Medulla oblongata (tissue), 1 donor: ENCODE measurements at regions not wholly inside any gene's neighbourhood (a gene's known extent, or its start where the extent isn't known, plus 50 kb on each side); places are given as distances from the start of the nearest gene placed in this dataset.
"Not testable (repeated sequence)": the region's sequence is repeated elsewhere in the genome, so short reads cannot be mapped to it uniquely, and the experiment has no call there.

ENCODE experiments used
- DNase-seq: peaks from one replicate; pipeline ENCODE4 v3.0.0-alpha.2; 2015; ENCODE audit errors: extremely low spot score

GRCh38 chr5:68115584-68115983 lies 100.0 kb upstream of the PIK3R1 start:
- no peak for DNase-seq

- no peak for DNase-seq
These were observed 101.0 kb upstream of the PIK3R1 start for GRCh38 chr5:68114378-68115040.

GRCh38 chr5:68112658-68113057 lies 102.9 kb upstream of the PIK3R1 start:
- no peak for DNase-seq

- DNase-seq, result no peak
These were observed 104.7 kb upstream of the PIK3R1 start for GRCh38 chr5:68110894-68111293.

GRCh38 chr5:68110264-68110663 lies 105.3 kb upstream of the PIK3R1 start:
- no peak for DNase-seq

GRCh38 chr5:68104217-68104616 lies 111.3 kb upstream of the PIK3R1 start:
- not testable (repeated sequence) for DNase-seq

GRCh38 chr5:68103297-68103696 lies 112.3 kb upstream of the PIK3R1 start:
- DNase-seq, result not testable (repeated sequence)

GRCh38 chr5:68099327-68099726 lies 116.2 kb upstream of the PIK3R1 start:
- no peak for DNase-seq

- no peak for DNase-seq
These were observed 121.9 kb upstream of the PIK3R1 start for GRCh38 chr5:68093455-68094159.

- no peak for DNase-seq
These were observed 127.3 kb upstream of the PIK3R1 start for GRCh38 chr5:68088302-68088701.

GRCh38 chr5:68087866-68088265 lies 127.7 kb upstream of the PIK3R1 start:
- no peak for DNase-seq

- peak; percentile 78 for DNase-seq
These were observed 128.7 kb upstream of the PIK3R1 start for GRCh38 chr5:68086857-68087256.

- DNase-seq, result no peak
These were observed 129.1 kb upstream of the PIK3R1 start for GRCh38 chr5:68086439-68086838.

GRCh38 chr5:68084396-68084795 lies 131.2 kb upstream of the PIK3R1 start:
- DNase-seq, result no peak

GRCh38 chr5:68080282-68081050 lies 135.1 kb upstream of the PIK3R1 start:
- no peak for DNase-seq

- no peak for DNase-seq
These were observed 138.1 kb upstream of the PIK3R1 start for GRCh38 chr5:68077349-68077894.

- no peak for DNase-seq
These were observed 140.9 kb upstream of the PIK3R1 start for GRCh38 chr5:68074633-68075032.

GRCh38 chr5:68074048-68074632 lies 141.4 kb upstream of the PIK3R1 start:
- DNase-seq, result no peak

- no peak for DNase-seq
These were observed 143.8 kb upstream of the PIK3R1 start for GRCh38 chr5:68071736-68072135.

GRCh38 chr5:68071282-68071632 lies 144.3 kb upstream of the PIK3R1 start:
- no peak for DNase-seq

- DNase-seq, result no peak
These were observed 144.8 kb upstream of the PIK3R1 start for GRCh38 chr5:68070591-68071281.
